ENCODE measurements at regions not wholly inside any gene's neighbourhood (a gene's known extent, or its start where the extent isn't known, plus 50 kb on each side); places are given as distances from the start of the nearest gene placed in this dataset.
"Not testable (repeated sequence)": the region's sequence is repeated elsewhere in the genome, so short reads cannot be mapped to it uniquely, and the experiment has no call there.

GRCh38 chr4:118634126-118634875 is 50.9 kb upstream of the METTL14 start:
- not testable (repeated sequence) for TF ChIP-seq CTCF (conservative IDR thresholded peaks at IDR 0.05); EZH2 (IDR thresholded peaks at IDR 0.05; ENCODE audit: low read depth)

Data from PC-9 (cell line).